ENCODE measurements at regions not wholly inside any gene's neighbourhood (a gene's known extent, or its start where the extent isn't known, plus 50 kb on each side); places are given as distances from the start of the nearest gene placed in this dataset.

DNA sequence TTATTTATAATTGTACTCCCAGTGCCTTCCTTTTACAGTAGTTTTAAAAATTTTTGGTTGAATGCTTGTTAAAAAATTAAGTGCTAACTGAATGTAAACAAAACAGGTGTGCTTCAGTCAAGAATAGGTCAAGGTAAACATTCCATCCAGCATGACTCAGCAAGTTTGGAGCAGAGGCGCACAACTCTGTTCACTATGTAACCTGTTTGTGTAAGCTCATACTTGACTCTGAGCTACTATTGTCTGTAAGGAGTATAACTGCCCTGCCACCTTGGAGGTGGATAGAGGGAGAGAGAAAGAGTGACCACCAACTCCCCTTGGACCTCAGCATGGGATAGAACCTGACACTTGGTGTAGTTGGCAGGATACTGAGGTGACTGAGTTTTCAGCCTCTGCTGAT is 207.4 kb upstream of the SYT4 start:
- Histone ChIP-seq H3K4me3 (IDR thresholded peaks at IDR 0.05; ENCODE audit: insufficient read depth, low read depth, low read length) (no peak overlapping the region), H3K4me1 (ENCODE audit: low read depth, poor library complexity, severe bottlenecking) (no peaks in the 10 kb centered on the region), H3K79me2 (ENCODE audit: insufficient read depth, low read depth) (no peaks in the 10 kb centered on the region), H3K27ac (no peak overlapping the region), H3K36me3 (ENCODE audit: insufficient read depth) (no peaks in the 10 kb centered on the region), H3K9ac (no peak overlapping the region), H2AFZ (ENCODE audit: low read depth) (no peak overlapping the region), H4K20me1 (ENCODE audit: insufficient read depth) (no peaks in the 10 kb centered on the region), H3K4me2 (no peak overlapping the region), H3K27me3 (ENCODE audit: insufficient read depth, low read depth) (no peaks in the 10 kb centered on the region)
- TF ChIP-seq, protein P1, sequence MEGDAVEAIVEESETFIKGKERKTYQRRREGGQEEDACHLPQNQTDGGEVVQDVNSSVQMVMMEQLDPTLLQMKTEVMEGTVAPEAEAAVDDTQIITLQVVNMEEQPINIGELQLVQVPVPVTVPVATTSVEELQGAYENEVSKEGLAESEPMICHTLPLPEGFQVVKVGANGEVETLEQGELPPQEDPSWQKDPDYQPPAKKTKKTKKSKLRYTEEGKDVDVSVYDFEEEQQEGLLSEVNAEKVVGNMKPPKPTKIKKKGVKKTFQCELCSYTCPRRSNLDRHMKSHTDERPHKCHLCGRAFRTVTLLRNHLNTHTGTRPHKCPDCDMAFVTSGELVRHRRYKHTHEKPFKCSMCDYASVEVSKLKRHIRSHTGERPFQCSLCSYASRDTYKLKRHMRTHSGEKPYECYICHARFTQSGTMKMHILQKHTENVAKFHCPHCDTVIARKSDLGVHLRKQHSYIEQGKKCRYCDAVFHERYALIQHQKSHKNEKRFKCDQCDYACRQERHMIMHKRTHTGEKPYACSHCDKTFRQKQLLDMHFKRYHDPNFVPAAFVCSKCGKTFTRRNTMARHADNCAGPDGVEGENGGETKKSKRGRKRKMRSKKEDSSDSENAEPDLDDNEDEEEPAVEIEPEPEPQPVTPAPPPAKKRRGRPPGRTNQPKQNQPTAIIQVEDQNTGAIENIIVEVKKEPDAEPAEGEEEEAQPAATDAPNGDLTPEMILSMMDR (conservative IDR thresholded peaks at IDR 0.05; ENCODE audit: low read depth, low read length): no peak

DNA sequence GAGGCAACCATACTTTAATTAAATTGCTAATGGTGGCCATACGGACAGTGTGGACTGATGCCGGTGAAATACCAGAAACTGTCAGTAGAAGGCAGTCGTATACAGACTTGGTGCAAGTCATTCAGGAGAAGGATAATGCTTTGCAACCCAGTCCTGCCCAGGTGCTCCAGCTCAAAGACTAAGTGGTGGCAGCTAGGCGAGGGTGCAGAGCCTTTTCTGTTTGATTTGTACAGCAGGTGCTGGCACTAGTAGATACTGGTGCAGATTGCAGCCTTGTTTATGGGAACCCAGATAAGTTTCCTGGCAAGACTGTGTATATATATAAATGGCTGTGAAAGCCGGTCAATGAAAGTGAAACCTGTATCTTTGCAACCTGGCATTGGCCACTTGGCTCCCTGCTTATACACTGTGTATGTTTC is 208.3 kb upstream of the SYT4 start:
- Histone ChIP-seq H3K36me3 (ENCODE audit: insufficient read depth) (no peaks in the 10 kb centered on the region), H3K27me3 (ENCODE audit: insufficient read depth, low read depth) (no peaks in the 10 kb centered on the region), H4K20me1 (ENCODE audit: insufficient read depth) (no peaks in the 10 kb centered on the region), H3K4me3 (IDR thresholded peaks at IDR 0.05; ENCODE audit: insufficient read depth, low read depth, low read length) (no peak overlapping the region), H3K9ac (no peak overlapping the region), H3K4me2 (no peak overlapping the region), H3K27ac (no peak overlapping the region), H3K79me2 (ENCODE audit: insufficient read depth, low read depth) (no peaks in the 10 kb centered on the region), H2AFZ (ENCODE audit: low read depth) (no peak overlapping the region), H3K4me1 (ENCODE audit: low read depth, poor library complexity, severe bottlenecking) (no peaks in the 10 kb centered on the region)
- TF ChIP-seq, protein P1 (conservative IDR thresholded peaks at IDR 0.05; ENCODE audit: low read depth, low read length): no peak

DNA sequence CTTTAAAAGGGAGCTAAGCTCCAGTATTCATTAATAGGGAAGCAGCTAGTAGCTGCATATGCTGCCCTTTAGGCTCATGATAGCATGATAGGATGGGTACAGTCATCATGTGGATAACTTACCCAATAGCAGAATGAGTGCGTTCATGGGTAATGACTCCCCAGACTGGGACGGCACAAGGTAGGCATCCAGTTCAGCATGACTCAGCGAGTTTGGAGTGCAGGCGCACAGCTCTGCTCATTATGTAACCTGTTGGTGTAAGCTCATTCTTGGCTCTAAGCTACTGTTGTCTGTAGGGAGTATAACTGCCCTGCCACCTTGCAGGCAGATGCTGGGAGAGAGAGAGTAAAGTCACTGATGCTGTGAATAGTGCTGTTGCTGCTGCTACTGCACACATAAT is 209.2 kb upstream of the SYT4 start:
- TF ChIP-seq, protein P1 (conservative IDR thresholded peaks at IDR 0.05; ENCODE audit: low read depth, low read length): no peak
- Histone ChIP-seq H4K20me1 (ENCODE audit: insufficient read depth) (no peaks in the 10 kb centered on the region), H3K4me3 (IDR thresholded peaks at IDR 0.05; ENCODE audit: insufficient read depth, low read depth, low read length) (no peak overlapping the region), H3K27me3 (ENCODE audit: insufficient read depth, low read depth) (no peaks in the 10 kb centered on the region), H3K79me2 (ENCODE audit: insufficient read depth, low read depth) (no peaks in the 10 kb centered on the region), H3K36me3 (ENCODE audit: insufficient read depth) (no peaks in the 10 kb centered on the region), H3K9ac (no peak overlapping the region), H2AFZ (ENCODE audit: low read depth) (no peak overlapping the region), H3K4me1 (ENCODE audit: low read depth, poor library complexity, severe bottlenecking) (no peaks in the 10 kb centered on the region), H3K27ac (no peak overlapping the region), H3K4me2 (no peak overlapping the region)

DNA sequence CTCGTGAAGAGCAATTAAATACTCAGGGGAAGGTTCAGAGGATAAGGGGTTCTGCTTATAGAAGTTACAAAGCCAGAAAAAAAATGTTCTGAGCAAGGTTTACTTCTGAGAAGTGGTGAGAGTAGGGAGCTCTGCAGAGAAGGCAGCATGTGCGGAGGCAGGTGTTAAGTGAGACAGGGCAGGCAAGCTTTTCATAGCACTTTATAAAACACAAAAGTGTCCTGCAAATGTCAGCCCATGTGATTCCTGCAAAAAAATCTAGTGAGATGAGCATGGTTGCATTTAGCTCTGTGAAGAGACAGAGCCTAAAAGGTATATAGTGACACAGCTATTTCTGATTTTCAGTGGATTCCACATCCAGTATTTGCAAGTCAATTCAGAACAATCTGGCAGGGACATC is 223.8 kb upstream of the SYT4 start:
- Histone ChIP-seq H3K4me3 (IDR thresholded peaks at IDR 0.05; ENCODE audit: insufficient read depth, low read depth, low read length) (no peak overlapping the region), H3K36me3 (ENCODE audit: insufficient read depth) (no peaks in the 10 kb centered on the region), H3K27ac (no peak overlapping the region), H3K4me2 (no peak overlapping the region), H3K27me3 (ENCODE audit: insufficient read depth, low read depth) (no peaks in the 10 kb centered on the region), H4K20me1 (ENCODE audit: insufficient read depth) (no peaks in the 10 kb centered on the region), H3K79me2 (ENCODE audit: insufficient read depth, low read depth) (no peaks in the 10 kb centered on the region), H3K4me1 (ENCODE audit: low read depth, poor library complexity, severe bottlenecking) (no peaks in the 10 kb centered on the region), H3K9ac (no peak overlapping the region), H2AFZ (ENCODE audit: low read depth) (no peak overlapping the region)
- TF ChIP-seq, protein P1 (conservative IDR thresholded peaks at IDR 0.05; ENCODE audit: low read depth, low read length): no peak

Data from KMS-11 (cell line).